ENCODE measurements at regions not wholly inside any gene's neighbourhood (a gene's known extent, or its start where the extent isn't known, plus 50 kb on each side); places are given as distances from the start of the nearest gene placed in this dataset.

DNA sequence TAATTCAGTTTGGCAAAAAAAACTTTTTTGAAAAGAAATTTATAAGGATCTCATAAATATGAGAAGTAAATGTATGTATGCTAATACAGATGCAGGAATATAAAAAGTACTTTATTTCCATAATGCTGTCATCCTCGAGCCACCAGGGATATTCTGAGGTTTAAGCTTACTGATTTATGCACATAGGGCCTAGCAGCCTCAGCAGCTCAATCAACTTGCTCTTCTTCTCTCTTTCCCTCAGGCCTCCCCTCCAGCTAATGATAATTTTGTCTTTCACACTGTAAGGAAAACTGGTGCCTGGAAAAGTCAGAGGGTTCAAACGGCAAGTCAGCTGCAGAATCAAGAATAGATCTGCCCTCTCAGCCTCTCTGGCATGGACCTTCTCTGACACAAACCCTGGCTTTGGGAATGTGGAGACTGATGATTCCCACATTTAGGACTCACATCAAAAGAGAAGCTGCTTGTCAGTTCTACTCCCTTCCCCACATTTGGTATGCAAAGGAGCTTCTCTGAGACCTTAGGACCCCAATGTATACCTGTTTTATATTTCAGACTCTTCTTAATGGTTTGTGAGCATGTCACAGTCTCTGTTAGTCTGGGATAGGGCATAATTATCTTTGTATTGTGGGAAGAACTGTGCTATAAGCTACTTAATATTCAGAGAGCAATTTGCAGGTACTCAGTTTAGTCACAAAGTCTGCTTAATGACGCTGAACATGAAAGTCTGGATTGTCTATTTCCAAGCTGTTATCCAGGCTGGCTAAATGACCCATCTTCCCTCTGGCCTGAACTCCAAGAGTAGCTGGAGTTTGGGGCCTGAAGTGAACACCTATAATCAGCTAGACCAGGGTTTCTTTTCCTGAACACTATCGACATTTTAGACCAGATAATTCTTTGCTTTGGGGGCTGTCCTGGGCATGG, 52.1 kb upstream of the DIPK1A start:
- no peak overlapping the region for H3K4me3 ChIP-seq
- H3K9me3 ChIP-seq, result no peaks in the 10 kb centered on the region
- ATAC-seq (ENCODE audit: insufficient number of reproducible peaks, low FRiP score, low read depth) (no peak), DNase-seq (ENCODE audit: low spot score) (no peak)
- no peaks in the 10 kb centered on the region for H3K27me3 ChIP-seq (replicated peaks; ENCODE audit: insufficient read depth)
- H3K4me1 ChIP-seq (ENCODE audit: control insufficient read depth in 1 of 2, low read depth in 2 of 2), result no peaks in the 10 kb centered on the region
- no peaks in the 10 kb centered on the region for H3K36me3 ChIP-seq
- no peak overlapping the region for H3K27ac ChIP-seq
- TF ChIP-seq, protein P1, sequence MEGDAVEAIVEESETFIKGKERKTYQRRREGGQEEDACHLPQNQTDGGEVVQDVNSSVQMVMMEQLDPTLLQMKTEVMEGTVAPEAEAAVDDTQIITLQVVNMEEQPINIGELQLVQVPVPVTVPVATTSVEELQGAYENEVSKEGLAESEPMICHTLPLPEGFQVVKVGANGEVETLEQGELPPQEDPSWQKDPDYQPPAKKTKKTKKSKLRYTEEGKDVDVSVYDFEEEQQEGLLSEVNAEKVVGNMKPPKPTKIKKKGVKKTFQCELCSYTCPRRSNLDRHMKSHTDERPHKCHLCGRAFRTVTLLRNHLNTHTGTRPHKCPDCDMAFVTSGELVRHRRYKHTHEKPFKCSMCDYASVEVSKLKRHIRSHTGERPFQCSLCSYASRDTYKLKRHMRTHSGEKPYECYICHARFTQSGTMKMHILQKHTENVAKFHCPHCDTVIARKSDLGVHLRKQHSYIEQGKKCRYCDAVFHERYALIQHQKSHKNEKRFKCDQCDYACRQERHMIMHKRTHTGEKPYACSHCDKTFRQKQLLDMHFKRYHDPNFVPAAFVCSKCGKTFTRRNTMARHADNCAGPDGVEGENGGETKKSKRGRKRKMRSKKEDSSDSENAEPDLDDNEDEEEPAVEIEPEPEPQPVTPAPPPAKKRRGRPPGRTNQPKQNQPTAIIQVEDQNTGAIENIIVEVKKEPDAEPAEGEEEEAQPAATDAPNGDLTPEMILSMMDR (IDR thresholded peaks at IDR 0.05), result no peak

GRCh38 chr1:93014168-93014567, 52.9 kb upstream of the DIPK1A start:
- H3K4me1 ChIP-seq (ENCODE audit: control insufficient read depth in 1 of 2, low read depth in 2 of 2), result no peaks in the 10 kb centered on the region
- TF ChIP-seq, protein P1 (IDR thresholded peaks at IDR 0.05), result no peak
- H3K4me3 ChIP-seq, result no peak overlapping the region
- H3K27ac ChIP-seq, result no peak overlapping the region
- no peaks in the 10 kb centered on the region for H3K36me3 ChIP-seq
- DNase-seq (ENCODE audit: low spot score), result no peak
- no peaks in the 10 kb centered on the region for H3K27me3 ChIP-seq (replicated peaks; ENCODE audit: insufficient read depth)
- no peak for ATAC-seq (ENCODE audit: insufficient number of reproducible peaks, low FRiP score, low read depth)
- no peaks in the 10 kb centered on the region for H3K9me3 ChIP-seq

GRCh38 chr1:93015590-93015989, 54.3 kb upstream of the DIPK1A start:
- TF ChIP-seq, protein P1 (IDR thresholded peaks at IDR 0.05), result no peak
- DNase-seq (ENCODE audit: low spot score) (no peak), ATAC-seq (ENCODE audit: insufficient number of reproducible peaks, low FRiP score, low read depth) (no peak)
- H3K4me1 ChIP-seq (ENCODE audit: control insufficient read depth in 1 of 2, low read depth in 2 of 2), result no peaks in the 10 kb centered on the region
- H3K27ac ChIP-seq, result no peak overlapping the region
- no peaks in the 10 kb centered on the region for H3K36me3 ChIP-seq
- no peaks in the 10 kb centered on the region for H3K9me3 ChIP-seq
- no peak overlapping the region for H3K4me3 ChIP-seq
- no peaks in the 10 kb centered on the region for H3K27me3 ChIP-seq (replicated peaks; ENCODE audit: insufficient read depth)

DNA sequence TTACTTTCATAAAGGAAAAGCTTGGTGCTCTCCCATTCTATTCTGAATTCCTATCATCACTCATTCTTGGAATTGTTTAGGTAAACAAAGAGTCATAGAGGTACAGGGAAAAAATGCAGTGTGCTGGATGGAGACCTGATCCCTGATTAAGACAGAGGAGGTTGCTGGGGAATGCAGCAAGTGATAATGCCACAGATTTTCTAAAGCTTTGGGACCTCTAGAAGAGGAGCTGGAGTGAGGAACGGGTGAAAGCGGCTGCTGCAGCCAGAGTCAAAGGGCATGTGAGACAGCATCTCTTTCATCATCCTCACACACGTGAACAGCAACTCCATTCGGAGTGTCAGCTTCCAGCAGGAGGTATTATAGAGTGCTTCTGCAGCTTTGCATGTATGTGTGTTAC, 54.9 kb upstream of the DIPK1A start:
- ATAC-seq (ENCODE audit: insufficient number of reproducible peaks, low FRiP score, low read depth) (no peak), DNase-seq (ENCODE audit: low spot score) (no peak)
- Histone ChIP-seq H3K9me3 (no peaks in the 10 kb centered on the region), H3K27ac (no peak overlapping the region), H3K27me3 (replicated peaks; ENCODE audit: insufficient read depth) (no peaks in the 10 kb centered on the region), H3K36me3 (no peaks in the 10 kb centered on the region), H3K4me3 (no peak overlapping the region), H3K4me1 (ENCODE audit: control insufficient read depth in 1 of 2, low read depth in 2 of 2) (no peaks in the 10 kb centered on the region)
- TF ChIP-seq, protein P1 (IDR thresholded peaks at IDR 0.05), result no peak

GRCh38 chr1:93021539-93022134, 57.4 kb upstream of the MTF2 start:
- no peaks in the 10 kb centered on the region for H3K36me3 ChIP-seq
- H3K27me3 ChIP-seq (replicated peaks; ENCODE audit: insufficient read depth), result no peaks in the 10 kb centered on the region
- no peak overlapping the region for H3K27ac ChIP-seq
- TF ChIP-seq, protein P1 (IDR thresholded peaks at IDR 0.05), result peak; percentile 72
- H3K4me3 ChIP-seq, result no peak overlapping the region
- no peak for ATAC-seq (ENCODE audit: insufficient number of reproducible peaks, low FRiP score, low read depth)
- H3K4me1 ChIP-seq (ENCODE audit: control insufficient read depth in 1 of 2, low read depth in 2 of 2), result no peaks in the 10 kb centered on the region
- H3K9me3 ChIP-seq, result no peaks in the 10 kb centered on the region
- no peak for DNase-seq (ENCODE audit: low spot score)
